GM18499 (cell line): ENCODE measurements at regions not wholly inside any gene's neighbourhood (a gene's known extent, or its start where the extent isn't known, plus 50 kb on each side); places are given as distances from the start of the nearest gene placed in this dataset.

ENCODE experiments used
- ATAC-seq: cut with Tn5 transposase; IDR thresholded peaks from one replicate; pipeline ENCODE4 v1.9.1; 2021; ENCODE audit warnings: moderate number of reproducible peaks; ENCODE audit not compliant: insufficient read depth, unreplicated experiment

- no peak for ATAC-seq
Measured at GRCh38 chr6:51352506-51353029, 533.9 kb downstream of the TFAP2B start.

- ATAC-seq: no peak
Measured at GRCh38 chr6:51360287-51360686, 541.6 kb downstream of the TFAP2B start.

GRCh38 chr6:51365566-51365965, 546.9 kb downstream of the TFAP2B start:
- ATAC-seq: no peak

- no peak for ATAC-seq
Measured at GRCh38 chr6:51369485-51369884, 550.8 kb downstream of the TFAP2B start.

GRCh38 chr6:51382847-51383246, 564.2 kb downstream of the TFAP2B start:
- ATAC-seq: no peak

DNA sequence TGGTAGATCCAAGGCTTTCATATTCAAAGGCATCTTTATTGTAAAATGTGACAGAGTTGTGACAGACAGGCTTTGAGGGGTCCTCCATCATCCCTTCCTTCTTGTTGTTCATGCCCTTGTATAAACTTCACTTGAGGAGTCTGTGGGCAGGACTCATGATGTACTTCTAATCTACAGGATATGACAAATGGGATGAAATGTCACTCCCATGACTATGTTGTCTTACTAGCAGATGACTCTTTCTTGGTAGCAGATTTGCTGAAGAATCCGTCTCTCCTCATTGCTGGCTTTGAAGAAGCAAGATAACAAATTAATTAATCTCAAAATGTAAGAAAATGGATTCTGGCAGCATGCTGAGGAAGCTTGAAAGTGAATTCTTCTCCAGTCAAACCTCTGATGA, 566.1 kb downstream of the TFAP2B start:
- no peak for ATAC-seq

DNA sequence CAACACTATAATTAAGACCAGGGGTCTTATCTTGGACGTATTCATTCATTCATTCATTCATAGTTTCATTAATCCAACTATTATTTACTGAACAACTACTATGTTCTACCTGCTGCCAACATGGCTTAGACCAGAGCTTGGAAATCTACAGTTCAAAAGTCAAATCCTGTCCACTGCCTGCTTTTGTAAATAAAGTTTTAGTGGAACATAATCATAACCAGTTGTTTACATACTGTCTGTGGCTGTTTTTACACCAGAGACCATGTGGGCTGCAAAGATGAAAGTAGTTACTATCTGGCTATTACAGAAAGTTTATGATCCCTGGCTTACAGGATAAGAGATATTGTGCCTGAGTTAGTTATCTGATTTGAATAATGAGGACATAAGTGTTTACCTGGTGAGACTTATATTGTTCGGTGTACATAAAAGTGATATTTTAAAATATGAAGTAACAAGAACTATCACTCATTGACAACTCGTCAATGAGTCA, 567.7 kb downstream of the TFAP2B start:
- ATAC-seq: no peak

DNA sequence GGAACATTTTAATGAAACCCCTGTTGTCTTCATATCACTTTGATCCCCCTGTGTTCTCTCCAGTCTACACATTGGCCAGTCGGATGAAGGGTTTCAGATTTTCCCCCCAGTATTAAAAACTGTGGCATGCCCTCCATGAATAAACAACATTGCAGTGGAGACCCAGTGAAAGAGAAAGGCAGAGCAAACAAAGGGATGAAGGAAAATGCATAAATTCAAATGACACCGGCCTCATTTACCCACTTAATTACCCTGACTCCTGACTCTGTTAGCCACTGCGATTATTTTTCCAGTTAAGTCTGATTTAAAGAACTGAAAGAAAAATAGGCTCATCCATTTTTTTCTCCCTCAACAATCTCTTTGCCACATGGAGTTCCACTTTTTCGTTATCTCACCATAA, 569.2 kb downstream of the TFAP2B start:
- ATAC-seq: no peak

- ATAC-seq: no peak
Measured at GRCh38 chr6:51394061-51394460, 575.4 kb downstream of the TFAP2B start.

DNA sequence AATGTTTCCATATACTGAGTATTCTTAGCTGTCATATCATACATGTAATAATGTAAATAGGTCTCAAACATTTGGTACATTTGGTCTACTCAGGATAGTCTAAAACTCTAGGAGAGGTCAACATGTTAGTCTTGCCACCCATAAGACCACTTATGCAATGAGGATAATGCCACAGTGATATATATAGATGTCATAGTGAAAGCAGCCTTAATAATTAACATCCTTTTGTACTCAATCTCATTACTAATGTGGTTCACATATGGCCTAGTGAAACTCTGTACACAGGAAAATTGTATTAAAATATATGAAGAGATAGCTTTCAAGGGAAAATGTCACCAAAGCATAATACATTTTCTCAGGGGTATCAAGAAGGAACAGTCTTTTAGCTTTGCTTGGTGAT, 577.9 kb downstream of the TFAP2B start:
- no peak for ATAC-seq

DNA sequence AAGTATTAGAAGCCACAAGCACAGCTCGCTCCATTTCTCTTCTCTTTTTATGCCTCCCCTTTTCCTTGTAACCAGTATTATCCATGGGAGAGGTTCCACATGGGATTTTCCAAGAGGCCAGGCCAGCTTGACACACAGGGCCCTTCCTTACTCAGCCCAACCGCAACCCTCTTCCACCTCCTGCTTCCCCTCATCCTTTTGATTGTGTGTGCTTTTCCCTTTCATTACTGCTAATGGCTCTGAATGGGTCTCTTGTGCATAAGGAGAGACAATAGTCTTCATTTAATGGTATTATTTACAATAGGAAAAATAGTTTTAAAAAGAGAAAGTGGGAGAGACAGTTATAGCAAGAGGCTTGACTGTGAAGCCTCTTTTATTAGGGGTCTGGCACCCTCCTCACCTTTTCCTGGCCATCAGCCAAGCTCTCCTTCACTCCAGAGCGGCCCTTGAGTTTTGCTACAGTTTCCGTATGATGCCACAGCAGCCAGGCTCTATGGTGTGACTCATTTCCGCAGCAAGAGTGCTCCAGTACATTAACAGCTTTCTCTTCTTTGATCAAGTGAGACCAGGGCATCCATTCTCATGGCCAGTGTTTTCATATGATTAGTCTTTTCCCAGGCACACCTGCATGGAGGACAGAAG, 579.5 kb downstream of the TFAP2B start:
- ATAC-seq: no peak

DNA sequence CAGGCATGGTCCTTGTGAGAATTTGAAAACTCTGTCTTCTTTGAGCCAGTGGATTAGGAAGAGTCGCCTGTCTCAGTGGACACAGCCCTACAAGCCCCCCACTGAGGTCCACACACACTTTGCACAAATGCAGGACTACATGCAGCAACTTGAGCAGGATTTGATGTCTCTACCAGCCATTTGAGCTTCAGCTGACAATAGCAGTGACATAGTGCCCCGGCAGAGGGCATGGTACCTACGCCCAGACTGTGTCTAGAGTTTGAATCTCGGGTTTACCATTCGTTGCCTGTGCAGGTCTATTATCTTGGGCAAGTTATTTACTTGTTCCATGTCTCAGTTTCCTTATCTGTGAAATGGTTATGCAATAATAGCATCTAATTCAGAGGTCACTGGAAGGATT, 580.1 kb downstream of the TFAP2B start:
- no peak for ATAC-seq

GRCh38 chr6:51410453-51410852, 591.8 kb downstream of the TFAP2B start:
- no peak for ATAC-seq

- ATAC-seq: no peak
Measured at GRCh38 chr6:51411496-51412125, 592.9 kb downstream of the TFAP2B start.

- no peak for ATAC-seq
Measured at GRCh38 chr6:51414361-51414760, 595.7 kb downstream of the TFAP2B start.

DNA sequence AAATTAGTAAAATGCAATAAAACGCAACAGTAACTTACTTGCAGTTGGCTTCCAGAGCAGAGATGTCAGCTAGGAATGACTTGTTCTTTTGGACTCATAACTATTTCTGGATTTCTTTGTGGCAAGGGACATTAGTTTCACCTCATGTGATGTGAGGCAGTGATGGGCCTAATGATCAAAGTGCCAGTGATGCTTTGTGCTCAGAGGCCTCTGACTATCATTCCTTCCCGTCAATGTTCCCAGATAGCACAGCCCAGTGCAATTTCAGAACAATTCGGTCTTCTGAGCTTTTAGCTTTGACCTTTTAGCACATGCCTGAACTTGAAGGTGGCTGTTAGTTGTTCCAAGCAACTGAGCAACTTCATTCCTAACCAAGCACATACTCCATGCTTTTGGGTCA, 596.8 kb downstream of the TFAP2B start:
- no peak for ATAC-seq

- no peak for ATAC-seq
Measured at GRCh38 chr6:51429017-51429712, 610.5 kb downstream of the TFAP2B start.

DNA sequence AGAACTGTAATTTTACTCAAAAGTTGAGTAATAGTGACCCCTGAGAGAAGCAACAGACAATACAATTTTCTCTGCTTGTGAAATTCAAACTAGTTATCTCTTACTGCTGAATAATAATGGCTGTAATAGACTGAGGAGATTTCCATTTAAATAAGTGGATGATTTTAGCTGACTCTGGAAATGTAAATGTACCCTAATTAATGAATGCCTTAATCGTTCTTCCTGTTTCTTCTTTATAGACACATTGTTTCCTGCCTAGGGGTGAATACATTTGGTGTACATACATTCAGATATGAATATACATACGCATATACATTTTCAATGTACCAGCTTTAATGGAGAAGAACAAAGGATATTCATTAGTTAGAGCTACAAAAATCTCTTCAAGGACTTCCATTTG, 611.9 kb downstream of the TFAP2B start:
- ATAC-seq: no peak

DNA sequence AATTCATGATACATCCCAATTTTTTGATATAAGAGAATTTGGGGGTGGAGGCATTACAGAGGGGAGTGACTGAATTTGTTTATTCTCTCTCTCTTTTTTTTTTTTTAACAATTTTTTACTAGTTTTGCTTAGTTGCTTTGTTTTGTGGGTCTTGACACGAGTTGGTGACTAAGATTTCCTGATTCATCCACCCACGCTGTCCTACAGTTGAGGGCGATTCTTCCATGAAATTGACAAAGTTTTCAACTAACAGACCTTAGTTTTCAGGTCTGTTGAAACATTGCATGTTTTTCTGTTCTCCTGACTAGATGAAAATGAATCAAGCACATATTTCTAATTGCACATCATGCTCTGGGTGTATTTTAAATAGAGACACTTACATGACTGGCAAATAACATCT, 613.8 kb downstream of the TFAP2B start:
- ATAC-seq: no peak

GRCh38 chr6:51450248-51450957, 631.7 kb downstream of the TFAP2B start:
- ATAC-seq: no peak

GRCh38 chr6:51450958-51451357, 632.3 kb downstream of the TFAP2B start:
- ATAC-seq: no peak
